ENCODE measurements at regions not wholly inside any gene's neighbourhood (a gene's known extent, or its start where the extent isn't known, plus 50 kb on each side); places are given as distances from the start of the nearest gene placed in this dataset.

DNA sequence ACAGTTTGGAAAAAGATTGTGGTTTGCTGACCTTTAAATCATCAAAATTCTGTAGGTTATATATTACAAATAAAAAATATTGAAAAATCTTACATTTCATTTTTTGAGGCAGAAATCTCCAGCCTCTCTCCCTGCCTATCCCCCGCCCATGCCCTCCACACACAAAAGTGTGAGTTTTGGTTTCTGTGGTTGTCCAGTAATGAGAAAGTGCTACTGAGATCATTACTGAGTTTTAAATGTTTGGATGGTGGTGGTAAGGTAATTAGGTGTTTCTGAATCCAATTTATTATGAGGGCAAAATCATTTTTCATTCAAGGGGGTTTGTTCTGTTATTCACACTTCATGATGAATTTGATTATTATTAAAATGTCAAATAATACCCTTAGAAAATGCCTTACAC, 448.0 kb upstream of the SLC10A2 start:
- no peak for ATAC-seq
- no peak for DNase-seq
- Histone ChIP-seq H3K27ac (no peak overlapping the region), H3K27me3 (no peaks in the 10 kb centered on the region), H3K4me3 (no peak overlapping the region), H3K4me1 (no peaks in the 10 kb centered on the region), H3K9me3 (peaks cover 0 to under 1% (median 0%) of the 10 kb centered on the region in 11 donors), H3K36me3 (no peaks in the 10 kb centered on the region)
- TF ChIP-seq, protein P1, sequence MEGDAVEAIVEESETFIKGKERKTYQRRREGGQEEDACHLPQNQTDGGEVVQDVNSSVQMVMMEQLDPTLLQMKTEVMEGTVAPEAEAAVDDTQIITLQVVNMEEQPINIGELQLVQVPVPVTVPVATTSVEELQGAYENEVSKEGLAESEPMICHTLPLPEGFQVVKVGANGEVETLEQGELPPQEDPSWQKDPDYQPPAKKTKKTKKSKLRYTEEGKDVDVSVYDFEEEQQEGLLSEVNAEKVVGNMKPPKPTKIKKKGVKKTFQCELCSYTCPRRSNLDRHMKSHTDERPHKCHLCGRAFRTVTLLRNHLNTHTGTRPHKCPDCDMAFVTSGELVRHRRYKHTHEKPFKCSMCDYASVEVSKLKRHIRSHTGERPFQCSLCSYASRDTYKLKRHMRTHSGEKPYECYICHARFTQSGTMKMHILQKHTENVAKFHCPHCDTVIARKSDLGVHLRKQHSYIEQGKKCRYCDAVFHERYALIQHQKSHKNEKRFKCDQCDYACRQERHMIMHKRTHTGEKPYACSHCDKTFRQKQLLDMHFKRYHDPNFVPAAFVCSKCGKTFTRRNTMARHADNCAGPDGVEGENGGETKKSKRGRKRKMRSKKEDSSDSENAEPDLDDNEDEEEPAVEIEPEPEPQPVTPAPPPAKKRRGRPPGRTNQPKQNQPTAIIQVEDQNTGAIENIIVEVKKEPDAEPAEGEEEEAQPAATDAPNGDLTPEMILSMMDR (IDR thresholded peaks at IDR 0.05): no peak
- intact Hi-C loops (cut with DNase I): no loop called here
- WGBS, 2 donors: 80 to 83% methylated on average over 1 of the region's 1 CpG

- no peak for DNase-seq
These were observed 443.9 kb upstream of the SLC10A2 start for GRCh38 chr13:103510007-103510535.

GRCh38 chr13:103497404-103497803, 431.2 kb upstream of the SLC10A2 start:
- Histone ChIP-seq H3K36me3 (no peaks in the 10 kb centered on the region), H3K4me1 (no peaks in the 10 kb centered on the region), H3K27ac (no peak overlapping the region), H3K4me3 (no peak overlapping the region), H3K27me3 (no peaks in the 10 kb centered on the region), H3K9me3 (peaks cover 0 to 19% (median 0%) of the 10 kb centered on the region in 11 donors)
- intact Hi-C loops (cut with DNase I): no loop called here
- WGBS, 2 donors: 75 to 77% methylated on average over 1 of the region's 1 CpG
- no peak for DNase-seq
- no peak for ATAC-seq
- TF ChIP-seq, protein P1 (IDR thresholded peaks at IDR 0.05): no peak

More at GRCh38 chr13:103510007-103510535, 443.9 kb upstream of the SLC10A2 start:
- no peak for ATAC-seq
- H3K9me3 ChIP-seq: peaks cover 0 to 2% (median 0%) of the 10 kb centered on the region in 11 donors
- TF ChIP-seq, protein P1 (IDR thresholded peaks at IDR 0.05): no peak
- H3K4me1 ChIP-seq: no peaks in the 10 kb centered on the region
- intact Hi-C loops (cut with DNase I): no loop called here
- H3K27ac ChIP-seq: no peak overlapping the region
- WGBS, 2 donors: 82 to 86% methylated on average over 13 of the region's 13 CpGs
- no peak overlapping the region for H3K4me3 ChIP-seq
- H3K36me3 ChIP-seq: no peaks in the 10 kb centered on the region
- no peaks in the 10 kb centered on the region for H3K27me3 ChIP-seq

DNA sequence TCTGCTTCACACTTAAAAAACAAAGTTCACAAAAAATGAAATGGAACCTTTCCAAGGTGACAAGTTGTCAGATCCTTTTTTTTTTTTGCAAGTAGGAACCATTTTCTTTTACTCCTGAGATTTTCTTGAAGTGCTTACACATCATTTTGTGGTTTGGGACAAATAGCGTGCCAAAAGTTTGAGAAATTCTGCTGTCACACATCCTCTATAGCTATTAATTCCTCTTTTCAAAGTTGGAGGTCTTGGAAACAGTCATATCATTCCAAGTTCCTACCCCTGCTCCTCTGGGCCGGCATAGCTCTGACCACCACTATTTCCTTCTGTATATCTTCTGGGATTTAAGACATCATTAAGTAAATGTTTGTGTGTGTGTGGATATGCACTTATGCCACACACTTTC, 421.6 kb upstream of the SLC10A2 start:
- intact Hi-C loops (cut with DNase I): no loop called here
- WGBS, 2 donors: 44 to 59% methylated on average over 2 of the region's 2 CpGs

More for the DNA sequence above, 421.6 kb upstream of the SLC10A2 start:
- no peak overlapping the region for H3K4me3 ChIP-seq
- H3K36me3 ChIP-seq: no peaks in the 10 kb centered on the region
- H3K9me3 ChIP-seq: peaks cover 0 to 6% (median 0%) of the 10 kb centered on the region in 11 donors
- no peak overlapping the region for H3K27ac ChIP-seq
- no peak for ATAC-seq
- no peaks in the 10 kb centered on the region for H3K4me1 ChIP-seq
- TF ChIP-seq, protein P1 (IDR thresholded peaks at IDR 0.05): no peak
- DNase-seq: no peak
- no peaks in the 10 kb centered on the region for H3K27me3 ChIP-seq
